Naive thymus-derived CD4-positive, alpha-beta T cell (primary cell): ENCODE measurements at regions not wholly inside any gene's neighbourhood (a gene's known extent, or its start where the extent isn't known, plus 50 kb on each side); places are given as distances from the start of the nearest gene placed in this dataset.

Experiments used
- ATAC-seq: fragments of 150-1000 bp; cut with Tn5 transposase; 2 replicates; pipeline ENCODE4 v1.10.0; 2021; ENCODE audit warnings: mild to moderate bottlenecking, moderate library complexity
- CTCF ChIA-PET: fragments of 350-600 bp; sonication (Branson Sonifier 250); formaldehyde crosslinking; loops from one replicate; lab custom pipeline; 2021; ENCODE audit warnings: antibody characterized with exemption; lab: Charles Lee
- POLR2A ChIA-PET: fragments of 350-600 bp; sonication (Branson Sonifier 250); formaldehyde crosslinking; loops from one replicate; lab custom pipeline; 2021; ENCODE audit warnings: antibody characterized with exemption, inconsistent platforms; lab: Charles Lee
- DNase-seq, 9 donors: peaks; one replicate each; pipeline versions ENCODE4 v3.0.0 to v3.0.0-alpha.2; 2020 to 2022; ENCODE audit warnings: mixed read lengths in 1 of 9
- H3K27ac ChIP-seq: one replicate; pipeline ENCODE4 v1.7.0; 2013; ENCODE audit warnings: mild to moderate bottlenecking, low read depth, low read length, moderate library complexity
- H3K27me3 ChIP-seq, 2 donors: one replicate each; pipeline ENCODE4 v1.7.0; 2013; ENCODE audit warnings: low read length in 2 of 2, mild to moderate bottlenecking in 2 of 2, moderate library complexity in 2 of 2; ENCODE audit not compliant: control insufficient read depth in 2 of 2, insufficient read depth in 2 of 2
- H3K36me3 ChIP-seq, 3 experiments: 1 replicate in 2 of 3; 2 replicates in 1 of 3; pipeline ENCODE4 v1.7.0; 2013; ENCODE audit warnings: low read length in 3 of 3, mild to moderate bottlenecking in 3 of 3, moderate library complexity in 1 of 3; ENCODE audit not compliant: insufficient read depth in 3 of 3, control insufficient read depth in 2 of 3
- H3K4me1 ChIP-seq, 2 donors: one replicate each; pipeline ENCODE4 v1.7.0; 2013; ENCODE audit warnings: low read length in 2 of 2, mild to moderate bottlenecking in 2 of 2, moderate library complexity in 1 of 2; ENCODE audit not compliant: control insufficient read depth in 2 of 2, insufficient read depth in 2 of 2
- H3K4me3 ChIP-seq: 2 replicates; pipeline ENCODE4 v1.7.0; 2013; ENCODE audit warnings: mild to moderate bottlenecking, low read length
- H3K9me3 ChIP-seq, 3 experiments: 1 replicate in 2 of 3; 2 replicates in 1 of 3; pipeline ENCODE4 v1.7.0; 2013; ENCODE audit warnings: low read length in 3 of 3; ENCODE audit not compliant: control insufficient read depth in 2 of 3
- H3K27ac Mint-ChIP-seq, 9 donors: one replicate each; pipeline ENCODE4 v1.8.0; 2020 to 2022; ENCODE audit warnings: mixed read lengths in 9 of 9, mild to moderate bottlenecking in 8 of 9, moderate library complexity in 5 of 9, inconsistent platforms in 2 of 9
- H3K27me3 Mint-ChIP-seq, 5 donors: one replicate each; pipeline ENCODE4 v1.8.0; 2021 to 2022; ENCODE audit warnings: mixed read lengths in 5 of 5, mild to moderate bottlenecking in 1 of 5
- H3K36me3 Mint-ChIP-seq, 5 donors: one replicate each; pipeline ENCODE4 v1.8.0; 2020 to 2022; ENCODE audit warnings: mixed read lengths in 5 of 5, mild to moderate bottlenecking in 3 of 5, inconsistent platforms in 1 of 5
- H3K4me1 Mint-ChIP-seq, 7 donors: one replicate each; pipeline ENCODE4 v1.8.0; 2020 to 2022; ENCODE audit warnings: mixed read lengths in 7 of 7, mild to moderate bottlenecking in 3 of 7, inconsistent platforms in 1 of 7
- H3K4me3 Mint-ChIP-seq, 10 donors: one replicate each; pipeline ENCODE4 v1.8.0; 2020 to 2022; ENCODE audit warnings: mild to moderate bottlenecking in 10 of 10, mixed read lengths in 10 of 10, moderate library complexity in 6 of 10, inconsistent platforms in 2 of 10
- H3K9me3 Mint-ChIP-seq, 11 donors: one replicate each; pipeline ENCODE4 v1.8.0; 2020 to 2022; ENCODE audit warnings: mixed read lengths in 11 of 11, mild to moderate bottlenecking in 4 of 11, inconsistent platforms in 1 of 11, moderate library complexity in 1 of 11
- intact Hi-C, 2 donors: fragments of 100-400 bp; cut with micrococcal nuclease; formaldehyde crosslinking; loops; one replicate each; pipeline ENCODE4 v1.15.1; 2023

- no peak overlapping the region for H3K27ac ChIP-seq
- POLR2A ChIA-PET: no interaction called here
- CTCF ChIA-PET: interaction anchor here (1.1 kb wide), 1 partner anchor 14 kb away, joined by 4 read pairs; no protein-coding TSS in a partner anchor
- H3K36me3 ChIP-seq: no peaks in the 10 kb centered on the region
- no peak overlapping the region for H3K4me3 Mint-ChIP-seq
- H3K4me1 Mint-ChIP-seq: peaks cover 0 to 4% (median 0%) of the 10 kb centered on the region in 7 donors
- no peaks in the 10 kb centered on the region for H3K9me3 ChIP-seq
- ATAC-seq (no peak), DNase-seq (no peak)
- H3K27me3 Mint-ChIP-seq: peaks cover 2 to 40% (median 19%) of the 10 kb centered on the region in 5 donors
- H3K27ac Mint-ChIP-seq: no peak overlapping the region
- intact Hi-C loops: no loop called here
- no peaks in the 10 kb centered on the region for H3K36me3 Mint-ChIP-seq
- H3K4me1 ChIP-seq: no peaks in the 10 kb centered on the region
- H3K4me3 ChIP-seq: no peak overlapping the region
- H3K9me3 Mint-ChIP-seq: peaks cover 0 to 1% (median 0%) of the 10 kb centered on the region in 11 donors
- H3K27me3 ChIP-seq: no peaks in the 10 kb centered on the region
Measured at GRCh38 chr16:86073763-86074493, 175.0 kb downstream of the IRF8 start.

GRCh38 chr16:86074651-86075487 lies 175.9 kb downstream of the IRF8 start:
- ATAC-seq: no peak
- no peak overlapping the region for H3K27ac Mint-ChIP-seq
- CTCF ChIA-PET: no interaction called here

GRCh38 chr16:86075488-86075785 lies 176.5 kb downstream of the IRF8 start:
- CTCF ChIA-PET: no interaction called here
- peaks cover 5 to 32% (median 20%) of the 10 kb centered on the region in 5 donors for H3K27me3 Mint-ChIP-seq
- no peaks in the 10 kb centered on the region for H3K9me3 ChIP-seq
- DNase-seq (no peak), ATAC-seq (no peak)
- intact Hi-C loops: no loop called here
- no peak overlapping the region for H3K4me3 Mint-ChIP-seq
- H3K27ac Mint-ChIP-seq: no peak overlapping the region
- H3K9me3 Mint-ChIP-seq: peaks cover 0 to 1% (median 0%) of the 10 kb centered on the region in 11 donors
- H3K4me1 ChIP-seq: no peaks in the 10 kb centered on the region
- POLR2A ChIA-PET: no interaction called here
- no peak overlapping the region for H3K27ac ChIP-seq
- H3K4me3 ChIP-seq: no peak overlapping the region
- peaks cover 0 to 3% (median 0%) of the 10 kb centered on the region in 7 donors for H3K4me1 Mint-ChIP-seq
- no peaks in the 10 kb centered on the region for H3K36me3 Mint-ChIP-seq
- no peaks in the 10 kb centered on the region for H3K36me3 ChIP-seq
- H3K27me3 ChIP-seq: no peaks in the 10 kb centered on the region

More at GRCh38 chr16:86074651-86075487, 175.9 kb downstream of the IRF8 start:
- Mint-ChIP-seq H3K36me3 (no peaks in the 10 kb centered on the region), H3K4me1 (peaks cover 0 to 4% (median 0%) of the 10 kb centered on the region in 7 donors), H3K4me3 (no peak overlapping the region), H3K9me3 (peaks cover 0 to 1% (median 0%) of the 10 kb centered on the region in 11 donors), H3K27me3 (peaks cover 0 to 33% (median 19%) of the 10 kb centered on the region in 5 donors)
- H3K27me3 ChIP-seq: no peaks in the 10 kb centered on the region
- H3K27ac ChIP-seq: no peak overlapping the region
- POLR2A ChIA-PET: no interaction called here
- intact Hi-C loops: no loop called here
- no peaks in the 10 kb centered on the region for H3K4me1 ChIP-seq
- no peak overlapping the region for H3K4me3 ChIP-seq
- no peaks in the 10 kb centered on the region for H3K9me3 ChIP-seq
- DNase-seq: no peak
- H3K36me3 ChIP-seq: no peaks in the 10 kb centered on the region

- H3K4me1 Mint-ChIP-seq: peaks cover 0 to 3% (median 0%) of the 10 kb centered on the region in 7 donors
- intact Hi-C loops: no loop called here
- no peak for ATAC-seq
- peaks cover 5 to 30% (median 20%) of the 10 kb centered on the region in 5 donors for H3K27me3 Mint-ChIP-seq
- Histone ChIP-seq H3K27ac (no peak overlapping the region), H3K27me3 (no peaks in the 10 kb centered on the region), H3K4me1 (no peaks in the 10 kb centered on the region), H3K4me3 (no peak overlapping the region), H3K9me3 (no peaks in the 10 kb centered on the region), H3K36me3 (no peaks in the 10 kb centered on the region)
- H3K9me3 Mint-ChIP-seq: peaks cover 0 to 1% (median 0%) of the 10 kb centered on the region in 11 donors
- no peaks in the 10 kb centered on the region for H3K36me3 Mint-ChIP-seq
- no peak overlapping the region for H3K27ac Mint-ChIP-seq
- no peak for DNase-seq
- CTCF ChIA-PET: no interaction called here
- POLR2A ChIA-PET: no interaction called here
- no peak overlapping the region for H3K4me3 Mint-ChIP-seq
Measured at GRCh38 chr16:86075839-86076440, 177.0 kb downstream of the IRF8 start.

GRCh38 chr16:86076606-86077005 lies 177.6 kb downstream of the IRF8 start:
- ATAC-seq: no peak
- Histone ChIP-seq H3K4me1 (no peaks in the 10 kb centered on the region), H3K27me3 (no peaks in the 10 kb centered on the region), H3K36me3 (no peaks in the 10 kb centered on the region), H3K4me3 (no peak overlapping the region), H3K27ac (no peak overlapping the region), H3K9me3 (no peaks in the 10 kb centered on the region)
- no peak for DNase-seq
- Mint-ChIP-seq H3K4me1 (peaks cover 0 to 3% (median 0%) of the 10 kb centered on the region in 7 donors), H3K36me3 (no peaks in the 10 kb centered on the region), H3K9me3 (peaks cover 0 to 1% (median 0%) of the 10 kb centered on the region in 11 donors), H3K27ac (no peak overlapping the region), H3K4me3 (no peak overlapping the region), H3K27me3 (peaks cover 5 to 29% (median 20%) of the 10 kb centered on the region in 5 donors)
- intact Hi-C loops: no loop called here
- ChIA-PET CTCF (no interaction called here), POLR2A (no interaction called here)

GRCh38 chr16:86077243-86077940 lies 178.4 kb downstream of the IRF8 start:
- Mint-ChIP-seq H3K4me3 (no peak overlapping the region), H3K27ac (no peak overlapping the region), H3K36me3 (no peaks in the 10 kb centered on the region), H3K9me3 (peaks cover 0 to 1% (median 0%) of the 10 kb centered on the region in 11 donors), H3K27me3 (peaks cover 5 to 25% (median 20%) of the 10 kb centered on the region in 5 donors), H3K4me1 (no peaks in the 10 kb centered on the region)
- H3K36me3 ChIP-seq: no peaks in the 10 kb centered on the region
- no peak overlapping the region for H3K27ac ChIP-seq
- H3K4me3 ChIP-seq: no peak overlapping the region
- CTCF ChIA-PET: no interaction called here
- ATAC-seq: no peak
- H3K4me1 ChIP-seq: no peaks in the 10 kb centered on the region
- no peaks in the 10 kb centered on the region for H3K9me3 ChIP-seq
- no peaks in the 10 kb centered on the region for H3K27me3 ChIP-seq
- intact Hi-C loops: no loop called here
- POLR2A ChIA-PET: no interaction called here
- no peak for DNase-seq
